Smooth muscle cell (in vitro differentiated cells): ENCODE measurements at regions not wholly inside any gene's neighbourhood (a gene's known extent, or its start where the extent isn't known, plus 50 kb on each side); places are given as distances from the start of the nearest gene placed in this dataset.
A peak's percentile ranks its signal among the peaks of the same experiment; 100 is the strongest.

ENCODE experiments used
- DNase-seq: peaks from one replicate; lab custom pipeline; 2025; ENCODE audit not compliant: unreplicated experiment; lab: John Stamatoyannopoulos, UW
- H2AFZ ChIP-seq: fragments of 200-600 bp; sonication (generic); 2 replicates; pipeline ENCODE4 v1.6.0; 2016; ENCODE audit warnings: antibody characterized with exemption, low read depth, mild to moderate bottlenecking
- H3F3A ChIP-seq: fragments of 200-600 bp; sonication (generic); 2 replicates; pipeline ENCODE4 v1.6.0; 2017; ENCODE audit warnings: antibody characterized with exemption, low read depth
- H3K27ac ChIP-seq: fragments of 200-600 bp; sonication (generic); 2 replicates; pipeline ENCODE4 v1.5.1; 2016; ENCODE audit warnings: low read depth, mild to moderate bottlenecking
- H3K27me3 ChIP-seq: fragments of 200-600 bp; sonication (generic); 2 replicates; pipeline ENCODE4 v1.6.1; 2016; ENCODE audit warnings: low read depth, mild to moderate bottlenecking
- H3K36me3 ChIP-seq: fragments of 200-600 bp; sonication (generic); 2 replicates; pipeline ENCODE4 v1.5.1; 2016; ENCODE audit warnings: low read depth
- H3K4me1 ChIP-seq: fragments of 200-600 bp; sonication (generic); 2 replicates; pipeline ENCODE4 v1.5.1; 2016; ENCODE audit warnings: low read depth
- H3K4me2 ChIP-seq: fragments of 200-600 bp; sonication (generic); 2 replicates; pipeline ENCODE4 v1.6.0; 2016; ENCODE audit warnings: mild to moderate bottlenecking
- H3K4me3 ChIP-seq: fragments of 200-600 bp; sonication (generic); 2 replicates; pipeline ENCODE4 v1.5.1; 2016; ENCODE audit warnings: mild to moderate bottlenecking
- H3K79me2 ChIP-seq: fragments of 200-600 bp; sonication (generic); 2 replicates; pipeline ENCODE4 v1.6.0; 2016; ENCODE audit warnings: low read depth, mild to moderate bottlenecking
- H3K9ac ChIP-seq: fragments of 200-600 bp; sonication (generic); 2 replicates; pipeline ENCODE4 v1.6.0; 2016; ENCODE audit warnings: low read depth
- H3K9me3 ChIP-seq: fragments of 200-600 bp; sonication (generic); replicated peaks from 2 replicates; pipeline ENCODE4 v1.5.1; 2016; ENCODE audit warnings: low read depth
- H4K20me1 ChIP-seq: fragments of 200-600 bp; sonication (generic); 2 replicates; pipeline ENCODE4 v1.6.0; 2016; ENCODE audit warnings: low read depth
- WGBS: methylation state at CpG from one replicate; pipeline ENCODE4 v1.1.7; 2016; ENCODE audit warnings: low lambda C conversion rate; 5-methylcytosine and 5-hydroxymethylcytosine counted together
- TF ChIP-seq, protein P1 (sequence below): fragments of 200-600 bp; sonication (generic); IDR thresholded peaks from 2 replicates; pipeline ENCODE4 v1.5.1; 2017; ENCODE audit warnings: borderline replicate concordance, mild to moderate bottlenecking, antibody characterized with exemption; ENCODE audit not compliant: insufficient read depth, poor library complexity, severe bottlenecking

DNA sequence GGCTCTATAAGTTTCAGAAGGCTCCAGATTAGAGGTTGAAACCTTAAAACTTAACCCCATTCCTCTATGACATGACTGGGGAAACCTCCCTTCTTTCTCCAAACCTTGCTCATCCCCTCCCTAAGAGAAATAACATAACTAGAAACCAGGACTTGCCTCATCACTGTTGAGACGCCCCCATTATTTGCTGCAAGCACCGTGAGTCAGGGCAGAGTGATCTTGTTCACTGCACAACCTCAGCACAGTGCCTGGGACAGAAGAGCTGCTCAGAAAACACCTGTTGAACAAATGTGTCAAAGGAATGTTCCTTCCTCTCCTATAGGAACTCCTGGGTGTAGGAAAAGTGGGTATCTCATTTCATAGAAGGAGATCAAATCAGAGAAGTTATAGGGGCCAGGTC lies 132.7 kb upstream of the CTAGE1 start:
- Histone ChIP-seq H3K9ac (no peak overlapping the region), H4K20me1 (no peaks in the 10 kb centered on the region), H2AFZ (no peak overlapping the region), H3K36me3 (no peaks in the 10 kb centered on the region), H3K4me2 (peak overlapping the region; percentile 13), H3K4me3 (no peak overlapping the region), H3F3A (peaks cover 4% of the 10 kb centered on the region), H3K9me3 (no peaks in the 10 kb centered on the region), H3K79me2 (no peaks in the 10 kb centered on the region), H3K4me1 (peaks cover 7% of the 10 kb centered on the region), H3K27ac (peak overlapping the region; percentile 84), H3K27me3 (no peaks in the 10 kb centered on the region)
- DNase-seq = no peak
- WGBS = 48% methylated on average over 2 of the region's 2 CpGs
- TF ChIP-seq, protein P1, sequence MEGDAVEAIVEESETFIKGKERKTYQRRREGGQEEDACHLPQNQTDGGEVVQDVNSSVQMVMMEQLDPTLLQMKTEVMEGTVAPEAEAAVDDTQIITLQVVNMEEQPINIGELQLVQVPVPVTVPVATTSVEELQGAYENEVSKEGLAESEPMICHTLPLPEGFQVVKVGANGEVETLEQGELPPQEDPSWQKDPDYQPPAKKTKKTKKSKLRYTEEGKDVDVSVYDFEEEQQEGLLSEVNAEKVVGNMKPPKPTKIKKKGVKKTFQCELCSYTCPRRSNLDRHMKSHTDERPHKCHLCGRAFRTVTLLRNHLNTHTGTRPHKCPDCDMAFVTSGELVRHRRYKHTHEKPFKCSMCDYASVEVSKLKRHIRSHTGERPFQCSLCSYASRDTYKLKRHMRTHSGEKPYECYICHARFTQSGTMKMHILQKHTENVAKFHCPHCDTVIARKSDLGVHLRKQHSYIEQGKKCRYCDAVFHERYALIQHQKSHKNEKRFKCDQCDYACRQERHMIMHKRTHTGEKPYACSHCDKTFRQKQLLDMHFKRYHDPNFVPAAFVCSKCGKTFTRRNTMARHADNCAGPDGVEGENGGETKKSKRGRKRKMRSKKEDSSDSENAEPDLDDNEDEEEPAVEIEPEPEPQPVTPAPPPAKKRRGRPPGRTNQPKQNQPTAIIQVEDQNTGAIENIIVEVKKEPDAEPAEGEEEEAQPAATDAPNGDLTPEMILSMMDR = no peak

DNA sequence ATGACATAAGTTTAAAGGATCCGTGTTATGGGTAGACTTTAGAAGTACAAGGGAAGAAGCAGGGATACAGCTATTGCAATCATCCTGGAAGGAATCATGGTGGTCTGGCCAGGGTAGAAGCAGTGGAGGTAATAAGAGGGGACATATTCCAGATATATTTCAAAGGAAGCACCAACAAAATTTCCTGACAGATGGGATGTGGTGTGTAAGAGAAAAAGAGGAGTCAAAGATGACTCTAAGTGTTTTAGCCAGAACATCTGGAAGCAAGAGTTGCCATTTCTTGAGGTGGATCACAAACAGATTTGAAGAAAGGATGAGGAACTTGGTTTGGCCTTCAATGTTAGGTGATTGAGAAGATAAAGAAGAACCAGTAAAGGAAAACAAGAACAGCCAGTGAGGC lies 133.1 kb upstream of the CTAGE1 start:
- 92% methylated on average over 1 of the region's 1 CpG for WGBS
- TF ChIP-seq, protein P1 = no peak
- Histone ChIP-seq H3K27me3 (no peaks in the 10 kb centered on the region), H3K79me2 (no peaks in the 10 kb centered on the region), H3K36me3 (no peaks in the 10 kb centered on the region), H3K4me3 (no peak overlapping the region), H3K9me3 (no peaks in the 10 kb centered on the region), H2AFZ (no peak overlapping the region), H3K27ac (peak overlapping the region; percentile 84), H4K20me1 (no peaks in the 10 kb centered on the region), H3K4me1 (peaks cover 3% of the 10 kb centered on the region), H3K4me2 (peak overlapping the region; percentile 13), H3K9ac (no peak overlapping the region), H3F3A (peaks cover 4% of the 10 kb centered on the region)
- no peak for DNase-seq

DNA sequence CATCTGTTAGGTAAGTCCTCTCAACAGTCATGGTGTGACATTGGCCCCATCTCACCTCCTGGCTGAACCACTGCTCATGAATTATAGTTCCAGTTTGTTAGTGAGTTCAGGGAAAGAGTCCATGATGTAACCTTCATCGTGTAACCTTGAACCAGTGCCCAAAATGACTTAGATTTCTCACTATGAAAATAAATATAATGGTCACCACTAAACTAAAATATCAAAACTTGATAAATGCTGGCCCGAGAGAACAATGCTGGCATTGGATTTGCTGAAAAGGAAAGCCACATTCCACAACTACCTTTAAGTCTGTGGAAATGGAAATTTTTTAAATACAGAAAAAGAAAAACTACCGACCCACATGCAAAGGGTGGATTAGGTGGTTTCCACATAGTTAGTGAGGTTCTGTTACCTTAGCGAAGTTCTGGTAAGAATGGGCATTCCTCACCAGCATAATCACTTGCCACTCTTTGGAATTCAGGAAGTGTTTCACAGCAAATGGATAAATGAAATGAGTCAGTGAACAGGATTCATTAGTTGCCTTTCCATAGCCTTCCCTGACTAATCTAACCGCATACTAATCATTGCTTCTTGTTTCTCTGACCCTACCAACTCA lies 133.9 kb upstream of the CTAGE1 start:
- Histone ChIP-seq H3F3A (peaks cover 4% of the 10 kb centered on the region), H2AFZ (no peak overlapping the region), H3K27ac (peak overlapping the region; percentile 84), H3K9ac (no peak overlapping the region), H3K9me3 (no peaks in the 10 kb centered on the region), H3K4me2 (no peak overlapping the region), H3K79me2 (no peaks in the 10 kb centered on the region), H4K20me1 (no peaks in the 10 kb centered on the region), H3K4me1 (peaks cover 3% of the 10 kb centered on the region), H3K27me3 (no peaks in the 10 kb centered on the region), H3K4me3 (no peak overlapping the region), H3K36me3 (no peaks in the 10 kb centered on the region)
- DNase-seq = no peak
- WGBS = 47% methylated on average over 5 of the region's 5 CpGs
- TF ChIP-seq, protein P1 = no peak

DNA sequence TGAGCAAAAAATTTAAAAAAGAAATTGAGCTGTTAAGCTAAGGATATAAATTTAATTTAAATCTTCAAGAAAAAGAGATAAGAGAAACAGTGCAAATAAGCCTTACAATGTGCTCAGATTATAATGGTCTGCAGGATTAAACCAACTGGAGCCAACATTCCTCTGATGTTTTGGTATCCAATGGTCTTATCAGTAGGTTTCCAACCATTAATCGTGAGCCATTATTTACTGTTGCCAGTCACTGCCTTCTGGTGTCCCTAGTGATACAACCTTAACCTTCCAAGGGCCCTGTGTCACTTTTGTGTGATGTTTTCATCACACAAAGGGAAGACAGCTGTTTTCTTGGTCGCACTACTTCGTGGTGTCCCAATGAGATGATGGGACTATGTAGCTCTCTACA lies 134.5 kb upstream of the CTAGE1 start:
- WGBS = 58% methylated on average over 3 of the region's 3 CpGs
- H3K36me3 ChIP-seq = no peaks in the 10 kb centered on the region
- TF ChIP-seq, protein P1 = no peak
- no peaks in the 10 kb centered on the region for H3K79me2 ChIP-seq
- no peaks in the 10 kb centered on the region for H3K27me3 ChIP-seq
- no peaks in the 10 kb centered on the region for H4K20me1 ChIP-seq
- peak overlapping the region; percentile 27 for H3K4me2 ChIP-seq
- no peak for DNase-seq
- H3K9me3 ChIP-seq = no peaks in the 10 kb centered on the region
- H3K4me1 ChIP-seq = peaks cover 3% of the 10 kb centered on the region
- H3K4me3 ChIP-seq = no peak overlapping the region
- peaks cover 4% of the 10 kb centered on the region for H3F3A ChIP-seq
- no peak overlapping the region for H2AFZ ChIP-seq
- H3K27ac ChIP-seq = peak overlapping the region; percentile 84
- peak overlapping the region; percentile 2 for H3K9ac ChIP-seq
